Fibroblast of lung (primary cell): ENCODE measurements at regions not wholly inside any gene's neighbourhood (a gene's known extent, or its start where the extent isn't known, plus 50 kb on each side); places are given as distances from the start of the nearest gene placed in this dataset.

ENCODE experiments used
- EZH2 ChIP-seq: IDR thresholded peaks from 2 replicates; pipeline ENCODE4 v1.5.1; 2012; ENCODE audit warnings: low read length, control low read depth, mild to moderate bottlenecking; ENCODE audit errors: missing control alignments
- TF ChIP-seq, protein P1 (sequence below), 2 donors: IDR thresholded peaks in 1 of 2; conservative IDR thresholded peaks in 1 of 2; 1 replicate in 1 of 2; 2 replicates in 1 of 2; pipeline ENCODE4 v1.5.1; 2011 to 2012; ENCODE audit warnings: low read length in 2 of 2, control low read depth in 1 of 2, inconsistent platforms in 1 of 2, low read depth in 1 of 2, mild to moderate bottlenecking in 1 of 2

DNA sequence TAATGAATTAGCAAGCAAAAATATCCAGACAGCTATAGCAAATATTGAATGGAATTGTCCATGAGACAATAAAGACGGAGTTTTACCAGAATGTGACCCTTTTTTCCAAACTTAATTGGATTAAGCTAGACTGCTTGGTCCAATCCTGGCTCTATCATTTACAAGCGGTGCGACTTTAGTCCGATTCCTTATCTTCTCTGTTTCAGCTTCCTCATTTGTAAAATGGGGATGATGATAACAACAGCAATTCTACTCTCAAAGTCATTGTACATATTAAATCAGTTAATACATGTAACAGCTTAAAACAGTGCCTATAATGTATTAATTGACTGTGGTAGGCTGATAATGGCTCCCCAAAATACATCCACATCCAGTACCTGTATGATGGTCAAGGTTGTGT, 62.1 kb upstream of the CRBN start:
- TF ChIP-seq, protein P1, sequence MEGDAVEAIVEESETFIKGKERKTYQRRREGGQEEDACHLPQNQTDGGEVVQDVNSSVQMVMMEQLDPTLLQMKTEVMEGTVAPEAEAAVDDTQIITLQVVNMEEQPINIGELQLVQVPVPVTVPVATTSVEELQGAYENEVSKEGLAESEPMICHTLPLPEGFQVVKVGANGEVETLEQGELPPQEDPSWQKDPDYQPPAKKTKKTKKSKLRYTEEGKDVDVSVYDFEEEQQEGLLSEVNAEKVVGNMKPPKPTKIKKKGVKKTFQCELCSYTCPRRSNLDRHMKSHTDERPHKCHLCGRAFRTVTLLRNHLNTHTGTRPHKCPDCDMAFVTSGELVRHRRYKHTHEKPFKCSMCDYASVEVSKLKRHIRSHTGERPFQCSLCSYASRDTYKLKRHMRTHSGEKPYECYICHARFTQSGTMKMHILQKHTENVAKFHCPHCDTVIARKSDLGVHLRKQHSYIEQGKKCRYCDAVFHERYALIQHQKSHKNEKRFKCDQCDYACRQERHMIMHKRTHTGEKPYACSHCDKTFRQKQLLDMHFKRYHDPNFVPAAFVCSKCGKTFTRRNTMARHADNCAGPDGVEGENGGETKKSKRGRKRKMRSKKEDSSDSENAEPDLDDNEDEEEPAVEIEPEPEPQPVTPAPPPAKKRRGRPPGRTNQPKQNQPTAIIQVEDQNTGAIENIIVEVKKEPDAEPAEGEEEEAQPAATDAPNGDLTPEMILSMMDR (conservative IDR thresholded peaks at IDR 0.05 in 1 of 2, IDR thresholded peaks at IDR 0.05 in 1 of 2; ENCODE audit: low read depth in 1 of 2, low read length in 2 of 2), result no peak
- TF ChIP-seq EZH2, result no peak
